UCSD-AML1 (cell line): ENCODE measurements at regions not wholly inside any gene's neighbourhood (a gene's known extent, or its start where the extent isn't known, plus 50 kb on each side); places are given as distances from the start of the nearest gene placed in this dataset.
"Not testable (repeated sequence)": the region's sequence is repeated elsewhere in the genome, so short reads cannot be mapped to it uniquely, and the experiment has no call there.

Experiments used
- DNase-seq: peaks from one replicate; lab custom pipeline; 2025; ENCODE audit not compliant: unreplicated experiment; lab: John Stamatoyannopoulos, UW

DNA sequence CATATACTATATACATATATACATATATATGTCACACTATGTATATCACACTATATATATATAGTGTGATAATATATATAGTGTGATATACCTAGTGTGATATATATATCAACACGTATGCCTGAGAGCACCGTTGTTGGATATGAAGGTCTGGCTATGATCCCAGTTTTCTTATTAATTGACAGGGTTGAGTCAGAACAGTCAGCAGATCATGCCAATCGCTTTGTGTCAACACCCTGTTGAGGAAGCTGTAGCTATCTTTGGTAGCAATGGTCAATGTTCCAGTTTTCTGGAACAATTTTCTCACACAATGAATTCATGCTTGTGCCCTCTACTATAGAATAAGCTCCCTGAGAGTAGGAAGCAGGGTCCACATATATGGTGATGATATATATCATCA is 496.0 kb upstream of the AGA start:
- DNase-seq, result no peak

DNA sequence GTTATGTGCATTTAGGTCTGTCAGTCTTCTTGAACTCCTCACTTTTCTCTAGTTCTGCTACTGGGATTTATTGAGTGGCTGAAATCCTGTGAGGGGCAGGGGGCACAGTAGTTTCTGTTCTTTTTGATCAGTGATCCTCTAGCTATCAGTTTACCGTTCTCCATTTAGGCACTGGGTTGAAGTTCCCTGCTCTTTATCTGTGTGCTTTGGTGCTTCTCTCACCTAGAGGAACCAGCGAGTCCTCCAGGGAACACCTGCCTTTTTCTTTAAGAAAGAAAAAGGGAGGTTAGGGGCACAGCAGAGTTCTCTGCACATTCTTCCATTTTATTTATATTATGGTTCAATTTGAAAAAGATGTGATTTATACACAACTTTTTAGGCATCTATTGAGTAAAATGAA is 503.0 kb upstream of the AGA start:
- DNase-seq, result no peak

DNA sequence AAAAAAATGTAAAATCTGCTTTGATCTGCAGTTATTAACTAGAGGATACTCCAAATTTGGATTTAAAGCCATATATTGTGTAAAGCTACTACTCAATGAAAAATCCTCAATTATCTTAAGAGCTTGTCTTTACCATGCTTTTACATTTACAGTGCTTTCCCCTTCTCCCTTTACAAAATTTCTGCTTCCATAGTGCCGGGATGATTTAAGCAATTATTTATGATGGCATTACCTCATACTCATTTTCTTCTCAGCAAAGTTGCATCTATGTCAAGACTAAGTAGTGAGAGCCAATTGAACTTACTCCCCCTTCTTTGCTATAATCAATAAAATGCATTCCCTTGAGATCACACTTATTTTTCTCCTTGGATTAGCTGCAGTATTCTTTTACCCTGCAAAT is 505.4 kb upstream of the AGA start:
- no peak for DNase-seq

DNA sequence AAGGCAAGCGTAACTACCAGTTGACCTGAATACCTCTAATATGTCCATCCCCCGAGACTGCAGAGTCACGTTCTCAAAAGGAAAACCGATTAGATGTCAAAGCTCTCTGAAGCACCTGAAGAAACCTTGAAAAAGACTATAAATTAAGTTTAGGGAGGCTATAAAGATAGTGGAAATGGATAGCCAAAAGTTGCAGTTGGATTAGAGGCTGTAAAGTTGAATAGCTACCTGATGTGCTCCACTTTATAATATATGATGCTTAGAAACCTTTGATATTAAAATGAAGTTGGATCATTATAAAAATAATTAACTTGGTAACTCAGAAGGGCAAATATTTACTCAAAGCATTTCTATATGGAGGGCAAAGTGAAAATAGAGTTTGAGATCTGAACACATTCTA is 506.6 kb upstream of the AGA start:
- DNase-seq, result no peak

DNA sequence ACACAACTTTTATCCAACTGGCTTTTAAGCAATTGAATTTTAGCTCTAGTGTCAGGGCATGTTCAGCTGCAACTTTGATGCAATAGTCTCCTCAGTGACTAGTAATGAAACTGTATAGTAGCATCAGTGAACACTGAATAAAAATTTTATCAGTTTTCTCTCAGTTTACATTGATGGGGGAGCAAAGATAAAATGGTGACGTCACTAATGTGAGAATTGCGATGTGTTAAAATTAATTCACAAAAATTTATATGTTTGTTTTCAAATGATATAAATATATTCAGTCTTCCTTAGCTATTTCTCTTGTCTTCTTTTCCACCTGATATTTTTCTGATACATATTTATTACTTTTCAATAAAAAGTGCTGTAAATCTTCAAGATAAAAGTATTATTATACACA is 508.8 kb upstream of the AGA start:
- no peak for DNase-seq

DNA sequence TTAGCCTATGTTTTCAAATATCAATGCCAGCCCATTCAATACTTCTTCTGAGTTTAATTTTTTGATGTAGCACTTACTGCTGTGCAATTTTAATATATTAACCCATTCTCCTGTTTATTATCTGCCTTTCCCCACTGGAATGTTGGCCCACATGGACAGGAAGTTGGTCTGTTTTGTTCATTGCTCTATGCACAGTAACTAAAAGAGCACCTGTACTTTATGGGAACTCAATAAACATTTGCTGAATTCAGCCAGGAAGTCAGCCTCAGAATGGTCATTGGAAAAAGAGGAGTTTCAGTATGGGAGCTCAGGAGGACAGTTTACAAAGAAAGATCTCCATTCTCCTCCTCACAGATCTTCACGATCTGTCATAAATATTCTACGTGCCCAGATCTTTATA is 510.5 kb upstream of the AGA start:
- DNase-seq, result no peak

DNA sequence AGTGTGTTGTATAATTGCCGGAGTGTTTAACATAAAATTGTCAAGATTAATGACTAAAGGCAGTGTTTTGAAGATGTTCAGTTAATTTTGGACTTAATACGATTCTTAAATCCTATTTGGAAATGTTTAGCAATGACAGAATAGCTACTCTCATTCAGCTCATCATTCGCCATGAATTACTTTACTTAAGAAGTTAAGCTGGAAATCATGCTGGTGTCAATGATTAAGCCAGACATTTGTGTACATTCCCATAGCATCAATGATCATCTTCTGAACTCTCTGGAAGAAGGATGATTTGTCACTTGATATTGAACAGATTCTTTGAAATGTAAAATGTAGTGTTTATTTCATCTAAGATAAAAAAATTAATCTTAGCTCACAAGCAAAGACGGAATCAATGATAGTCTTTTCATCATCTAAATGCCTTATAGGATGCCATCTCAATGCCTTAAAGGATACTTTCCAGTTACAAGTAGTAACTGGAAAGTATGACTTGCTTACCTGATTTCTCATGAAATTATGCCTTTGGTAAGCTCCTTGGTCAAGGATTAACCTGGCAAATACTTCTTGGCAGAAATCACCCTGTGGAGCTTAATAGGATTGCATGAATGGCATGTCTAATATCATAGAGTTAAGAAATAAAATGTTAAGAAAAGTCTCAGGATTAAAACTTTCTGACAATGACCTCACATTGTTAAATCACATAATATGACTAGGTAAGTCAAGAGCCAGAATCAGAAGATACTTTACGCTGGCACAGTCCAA is 515.5 kb upstream of the AGA start:
- no peak for DNase-seq

DNA sequence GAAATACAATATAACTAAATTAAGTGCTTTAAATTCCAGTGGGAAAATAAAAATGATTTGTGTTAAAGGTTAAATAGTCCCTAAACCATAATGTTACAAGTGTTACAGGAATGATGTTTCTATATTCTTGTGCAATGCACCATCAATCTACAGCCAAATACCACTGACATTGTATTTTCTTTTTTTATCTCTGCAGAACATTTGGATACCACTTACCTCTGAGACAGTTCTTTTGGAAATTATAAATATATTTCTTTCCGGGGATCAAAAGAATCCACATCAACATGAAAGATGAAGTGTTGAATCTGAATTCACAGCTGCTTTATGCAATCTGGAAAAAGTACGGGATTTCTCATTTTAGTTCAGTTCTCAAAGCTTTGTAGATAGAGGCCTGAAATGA is 518.3 kb upstream of the AGA start:
- no peak for DNase-seq

DNA sequence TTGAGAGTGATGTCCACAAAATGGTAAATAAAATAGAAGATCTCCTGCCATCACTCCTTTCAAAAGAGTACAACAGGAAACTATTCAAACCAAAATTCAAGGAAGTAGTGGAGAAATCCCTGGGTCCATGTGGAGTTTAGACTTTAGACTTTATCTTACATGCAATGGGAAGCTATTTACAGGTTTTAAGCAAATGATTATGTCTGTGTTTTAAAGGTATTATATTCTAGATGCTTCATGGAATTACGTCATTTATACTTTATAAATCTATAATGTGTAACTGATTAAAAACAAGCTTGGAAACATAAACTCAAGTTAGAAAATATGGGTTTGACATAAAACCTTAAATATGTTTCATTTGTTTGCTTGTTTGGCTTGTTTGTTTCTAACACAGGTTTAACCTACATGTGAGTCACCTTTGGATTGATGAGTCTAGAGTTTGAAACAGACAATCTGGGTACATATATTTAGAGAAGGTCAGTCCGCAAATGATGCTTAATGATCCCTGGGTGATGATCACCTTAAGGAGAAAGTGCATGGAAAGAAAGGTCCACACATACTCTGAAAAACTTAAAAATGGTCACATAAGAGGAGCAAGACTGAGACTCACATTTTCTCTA is 519.6 kb upstream of the AGA start:
- DNase-seq, result no peak

DNA sequence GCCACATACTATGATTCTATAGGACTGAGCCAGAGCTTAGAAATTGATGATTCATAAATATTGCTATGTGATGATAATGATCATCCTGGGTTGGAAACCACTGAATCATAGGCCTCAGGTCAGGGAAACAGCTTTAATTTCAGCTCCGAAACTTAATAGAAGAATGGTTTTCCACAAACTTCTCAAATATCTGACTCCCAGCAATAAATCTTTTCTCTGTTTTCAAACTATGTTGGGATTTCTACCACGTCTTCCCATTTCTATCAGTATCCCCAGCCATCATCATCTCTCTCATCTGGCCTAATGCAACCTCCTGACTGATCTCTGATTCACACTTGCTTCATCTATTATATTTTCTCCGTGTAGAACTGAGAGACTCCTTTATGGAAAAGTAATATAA is 521.8 kb upstream of the AGA start:
- DNase-seq, result no peak

DNA sequence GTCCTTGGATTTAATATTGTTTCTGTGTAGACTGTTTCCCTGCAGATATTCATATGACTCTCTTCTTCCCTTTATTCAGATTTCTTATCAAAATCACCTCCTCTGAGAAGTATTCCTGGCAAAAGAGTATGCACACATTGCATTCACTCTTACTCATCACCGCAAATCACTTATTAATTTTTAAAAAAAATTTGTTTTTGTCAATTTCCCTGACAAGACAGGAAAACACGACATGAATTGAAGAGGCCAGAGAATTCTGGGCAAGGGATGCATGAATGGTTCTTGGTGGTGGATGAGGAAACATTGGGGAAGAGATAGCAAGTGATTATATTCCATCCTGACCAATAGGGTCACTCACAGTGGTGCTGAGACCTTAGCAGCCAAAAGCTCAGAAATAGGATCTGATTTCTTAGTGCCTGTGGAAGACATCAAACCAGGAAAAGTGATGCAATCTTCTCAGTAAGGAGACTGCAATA is 522.5 kb upstream of the AGA start:
- no peak for DNase-seq

DNA sequence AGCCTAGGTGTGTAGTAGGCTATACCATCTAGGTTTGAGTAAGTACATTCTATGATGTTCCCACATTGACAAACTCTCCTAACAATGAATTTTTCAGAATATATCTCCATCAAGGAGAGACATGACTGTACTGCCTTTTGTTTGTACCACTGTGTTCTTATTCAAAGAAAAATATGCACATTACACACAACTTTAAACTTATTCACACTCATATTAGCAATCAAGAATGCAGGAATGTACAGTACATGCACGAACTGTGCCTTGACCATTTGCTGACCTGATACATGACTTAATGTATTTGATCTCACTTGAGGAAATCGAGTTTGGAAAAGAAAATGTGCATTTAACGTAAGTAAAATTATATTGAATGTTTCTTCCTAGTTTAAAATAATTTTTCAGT is 525.1 kb upstream of the AGA start:
- no peak for DNase-seq

DNA sequence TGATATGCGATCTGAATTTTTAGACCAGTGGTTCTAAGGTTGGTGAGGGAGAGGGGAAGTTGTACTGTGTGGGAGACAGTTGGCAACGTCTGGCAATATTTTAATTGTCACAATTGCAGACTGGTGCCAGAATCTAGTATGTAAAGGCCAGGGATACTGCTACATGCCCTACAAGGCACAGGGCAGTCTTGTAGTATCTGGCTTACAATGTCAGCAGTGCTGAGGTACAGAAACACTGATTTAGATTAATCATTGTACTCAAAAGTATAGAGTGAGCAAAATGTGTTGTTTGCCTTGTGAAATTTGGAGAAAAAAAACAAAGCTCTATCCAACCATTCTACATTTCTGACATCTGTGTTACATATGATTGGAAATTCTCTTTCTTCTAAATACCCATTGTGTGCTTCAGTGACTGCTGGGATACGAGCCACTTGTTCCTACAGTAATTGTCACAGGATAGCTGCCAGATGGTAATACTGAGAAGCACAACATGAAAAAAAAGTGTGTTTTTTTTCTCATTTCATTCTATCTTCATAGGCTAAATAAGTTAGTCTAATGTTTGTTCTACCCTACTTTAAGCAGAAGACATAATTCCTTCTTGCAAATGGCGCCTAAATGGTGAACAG is 526.7 kb upstream of the AGA start:
- DNase-seq, result no peak

DNA sequence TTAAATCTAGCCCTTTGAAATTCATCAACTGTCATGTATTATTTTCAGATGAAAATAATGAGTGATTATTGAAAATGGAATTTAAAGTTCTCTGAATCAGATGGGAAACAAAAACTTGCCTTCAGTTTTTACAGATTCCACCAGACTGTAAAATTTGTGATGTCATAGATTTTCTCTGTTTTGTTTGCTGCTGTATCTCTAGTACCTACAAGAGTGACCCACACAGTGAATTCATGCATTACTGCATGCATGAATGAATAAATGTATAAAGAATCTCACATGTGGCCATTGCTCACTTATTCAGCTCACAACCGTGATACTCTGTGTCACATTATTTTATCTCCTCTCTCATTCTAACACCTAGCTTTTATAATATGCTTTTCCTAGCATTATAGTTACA is 532.2 kb upstream of the AGA start:
- DNase-seq, result no peak

DNA sequence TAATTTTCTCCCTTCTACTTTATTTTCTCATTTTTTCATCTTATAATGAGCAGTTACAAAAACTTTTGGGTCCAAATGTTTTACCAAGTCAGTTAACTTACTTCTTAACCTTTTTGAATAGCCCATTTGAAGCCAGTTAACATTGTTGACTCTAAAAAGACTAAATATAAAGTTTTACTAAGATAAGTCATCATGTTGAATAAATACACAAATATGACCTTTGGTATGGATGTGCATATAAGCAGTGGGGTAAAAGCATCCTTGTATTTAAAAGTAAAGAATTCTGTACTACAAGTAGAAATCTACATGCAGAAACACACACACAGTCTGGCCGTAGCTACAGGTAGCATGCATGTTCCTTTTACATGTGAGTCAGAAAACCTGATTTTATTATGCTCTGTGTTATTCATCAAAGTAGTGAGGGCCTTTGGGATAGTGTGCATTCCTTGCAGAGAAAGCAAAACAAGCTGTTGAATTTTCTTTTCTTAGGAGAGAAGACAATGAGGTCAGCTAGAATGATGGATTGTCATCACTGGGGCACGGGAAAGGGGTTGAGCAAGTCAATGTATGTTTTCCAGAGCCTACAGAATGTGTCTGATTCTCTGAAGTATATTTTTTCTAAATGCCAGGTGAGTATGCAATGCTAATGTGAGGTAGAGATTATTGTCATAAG is 533.2 kb upstream of the AGA start:
- no peak for DNase-seq

DNA sequence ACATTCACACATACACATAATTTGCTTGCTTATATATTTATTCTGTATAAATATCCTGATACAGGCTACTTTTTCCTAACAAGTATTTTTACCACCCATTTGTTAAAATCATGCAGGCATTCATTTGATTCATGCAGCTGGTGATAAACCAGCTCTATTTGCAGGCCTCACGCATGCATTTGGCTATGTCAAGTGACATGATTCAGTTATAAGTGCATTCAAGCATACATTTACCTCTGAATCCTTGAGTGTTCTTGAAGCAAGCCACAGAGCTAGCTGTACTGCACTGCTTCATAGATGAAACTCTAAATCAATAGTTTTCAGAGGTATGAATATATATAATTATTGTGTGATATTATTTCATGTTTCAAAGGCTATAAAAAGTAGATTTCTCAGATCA is 544.0 kb upstream of the AGA start:
- no peak for DNase-seq

DNA sequence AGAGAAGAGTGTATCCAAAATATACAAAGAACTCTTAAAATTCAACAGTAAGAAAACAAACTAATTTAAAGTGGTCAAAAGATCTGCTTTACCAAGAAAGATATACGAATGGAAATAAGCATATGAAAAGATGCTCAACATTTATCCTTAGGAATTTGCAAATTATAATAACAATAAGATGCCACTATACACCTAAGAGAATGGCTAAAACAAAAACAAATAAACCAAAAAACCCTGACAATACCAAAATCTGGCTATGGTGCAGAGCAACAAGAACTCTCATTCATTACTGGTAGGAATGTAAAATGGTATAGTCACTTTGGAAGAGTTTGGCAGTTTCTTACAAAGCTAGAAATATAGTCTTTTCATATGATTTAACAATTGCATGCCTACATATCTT is 545.7 kb upstream of the AGA start:
- DNase-seq, result no peak

DNA sequence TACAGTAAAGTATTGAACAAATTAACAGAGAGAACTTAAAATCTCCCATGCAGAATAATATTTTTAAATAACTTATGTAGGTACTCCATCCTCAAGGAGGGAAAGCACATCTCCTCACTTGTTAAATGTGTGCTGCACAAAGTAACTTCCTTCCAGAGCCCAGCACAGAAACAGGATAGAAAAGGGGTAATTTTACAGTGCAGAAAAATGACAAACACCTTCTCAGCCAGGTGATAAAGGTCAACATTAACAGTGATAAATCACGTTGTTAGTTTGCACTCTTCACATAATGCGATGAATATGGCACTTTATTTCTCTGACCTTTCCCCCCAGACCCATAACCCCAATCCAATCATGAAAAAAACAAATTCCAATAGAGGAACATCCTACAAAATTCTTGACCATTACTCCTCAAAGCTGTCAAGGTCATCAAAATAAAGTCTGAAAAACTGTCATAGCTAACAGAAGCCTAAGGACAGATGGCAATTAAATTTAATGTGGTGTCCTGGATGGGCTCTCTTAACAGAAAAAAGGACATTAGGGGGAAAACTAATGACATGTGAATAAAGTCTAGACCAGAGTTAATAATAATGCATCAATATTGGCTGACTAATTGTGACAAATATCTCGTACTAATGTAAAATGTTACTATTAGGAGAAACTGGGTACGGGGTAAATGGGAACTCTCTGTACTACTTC is 547.4 kb upstream of the AGA start:
- no peak for DNase-seq

DNA sequence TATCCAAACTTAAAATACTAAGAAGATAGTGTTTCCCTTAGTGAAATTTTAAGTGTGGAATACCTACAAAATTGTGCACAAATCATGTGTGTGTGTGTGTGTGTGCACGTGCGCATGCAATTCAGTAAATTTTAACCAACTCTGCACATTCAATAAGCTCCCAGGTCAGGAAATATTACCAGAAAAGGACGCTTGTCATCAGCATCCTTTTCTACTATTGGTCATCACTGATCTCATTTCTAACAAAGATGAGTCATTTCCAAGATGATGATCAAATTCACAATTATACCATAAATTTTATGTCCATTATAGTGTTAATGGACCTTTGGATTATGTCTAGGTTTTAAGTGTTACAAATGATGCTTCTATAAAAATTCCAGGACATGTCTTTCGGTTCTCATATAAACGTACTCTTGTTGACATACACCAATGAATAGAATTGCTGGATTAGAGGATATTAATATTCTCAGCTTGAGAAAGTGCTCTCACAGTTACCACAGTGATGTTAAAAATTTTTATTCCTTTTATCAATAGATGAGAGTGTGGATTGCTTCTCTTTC is 560.9 kb upstream of the AGA start:
- DNase-seq, result no peak

DNA sequence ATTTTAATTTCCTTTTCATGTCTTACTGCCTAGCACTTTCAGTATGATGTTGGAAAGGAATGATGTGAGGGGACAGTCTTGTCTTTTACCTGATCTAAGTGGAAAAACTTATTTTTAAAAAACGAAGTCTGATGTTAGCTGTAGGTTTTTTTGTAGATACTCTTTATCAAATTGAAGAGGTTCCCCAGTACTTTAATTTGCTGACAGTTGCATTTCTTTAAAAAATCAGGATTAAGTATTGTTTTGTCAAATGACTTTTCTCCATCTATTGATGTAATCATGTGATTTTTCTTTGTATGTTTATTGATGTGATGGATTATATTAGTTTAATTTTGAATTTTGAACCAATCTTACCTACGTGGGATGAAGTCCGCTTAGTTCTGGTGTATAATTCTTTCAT is 568.4 kb upstream of the AGA start:
- no peak for DNase-seq

DNA sequence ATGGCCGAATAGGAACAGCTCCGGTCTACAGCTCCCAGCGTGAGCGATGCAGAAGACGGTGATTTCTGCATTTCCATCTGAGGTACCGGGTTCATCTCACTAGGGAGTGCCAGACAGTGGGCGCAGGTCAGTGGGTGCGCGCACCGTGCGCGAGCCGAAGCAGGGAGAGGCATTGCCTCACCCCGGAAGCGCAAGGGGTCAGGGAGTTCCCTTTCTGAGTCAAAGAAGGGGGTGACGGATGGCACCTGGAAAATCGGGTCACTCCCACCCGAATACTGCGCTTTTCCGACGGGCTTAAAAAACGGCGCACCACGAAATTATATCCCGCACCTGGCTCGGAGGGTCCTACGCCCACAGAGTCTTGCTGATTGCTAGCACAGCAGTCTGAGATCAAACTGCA is 572.8 kb upstream of the AGA start:
- not testable (repeated sequence) for DNase-seq
